ENCODE measurements at regions not wholly inside any gene's neighbourhood (a gene's known extent, or its start where the extent isn't known, plus 50 kb on each side); places are given as distances from the start of the nearest gene placed in this dataset.

DNA sequence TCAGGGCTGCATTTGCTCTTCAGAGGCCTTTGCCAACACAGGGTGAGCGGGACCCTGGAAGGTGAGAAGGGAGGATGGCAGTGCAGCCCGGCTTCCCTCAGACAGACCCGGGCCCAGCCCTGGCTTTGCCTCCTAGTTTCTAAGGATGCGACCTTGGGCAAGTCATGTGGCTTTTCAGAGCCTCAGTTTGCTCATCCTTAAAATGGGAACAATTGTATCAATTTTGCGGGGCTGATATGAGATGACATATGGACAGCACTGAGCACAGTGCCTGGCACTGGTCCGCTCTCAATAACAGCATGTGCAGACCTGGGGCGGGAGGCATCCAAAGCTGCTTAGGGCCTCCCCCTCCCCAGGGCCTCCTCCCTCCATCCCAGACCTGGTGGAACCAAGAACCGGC is 74.7 kb upstream of the THY1 start:
- H3K9me3 ChIP-seq, result no peaks in the 10 kb centered on the region
- H3K27me3 ChIP-seq, result no peaks in the 10 kb centered on the region
- TF ChIP-seq POLR2A (IDR thresholded peaks at IDR 0.05), result no peak
- TF ChIP-seq POLR2AphosphoS5 (IDR thresholded peaks at IDR 0.05; ENCODE audit: insufficient read depth in 1 of 2, low read depth in 1 of 2), result no peak
- TF ChIP-seq CTCF (IDR thresholded peaks at IDR 0.05), result no peak
- peaks cover 5% of the 10 kb centered on the region for H3K4me1 ChIP-seq
- no peak overlapping the region for H3K4me3 ChIP-seq
- intact Hi-C loops (cut with DNase I), result no loop called here
- no peak overlapping the region for H3K27ac ChIP-seq
- DNase-seq (ENCODE audit: extremely low spot score in 2 of 2), result no peak
- no peaks in the 10 kb centered on the region for H3K36me3 ChIP-seq

GRCh38 chr11:119496997-119497396 is 74.0 kb upstream of the THY1 start:
- no peak for DNase-seq (ENCODE audit: extremely low spot score in 2 of 2)
- Histone ChIP-seq H3K4me3 (no peak overlapping the region), H3K4me1 (peaks cover 5% of the 10 kb centered on the region), H3K27me3 (no peaks in the 10 kb centered on the region), H3K9me3 (no peaks in the 10 kb centered on the region), H3K36me3 (no peaks in the 10 kb centered on the region), H3K27ac (no peak overlapping the region)
- TF ChIP-seq CTCF (IDR thresholded peaks at IDR 0.05) (no peak), POLR2A (IDR thresholded peaks at IDR 0.05) (no peak), POLR2AphosphoS5 (IDR thresholded peaks at IDR 0.05; ENCODE audit: insufficient read depth in 1 of 2, low read depth in 1 of 2) (no peak)
- intact Hi-C loops (cut with DNase I), result no loop called here

DNA sequence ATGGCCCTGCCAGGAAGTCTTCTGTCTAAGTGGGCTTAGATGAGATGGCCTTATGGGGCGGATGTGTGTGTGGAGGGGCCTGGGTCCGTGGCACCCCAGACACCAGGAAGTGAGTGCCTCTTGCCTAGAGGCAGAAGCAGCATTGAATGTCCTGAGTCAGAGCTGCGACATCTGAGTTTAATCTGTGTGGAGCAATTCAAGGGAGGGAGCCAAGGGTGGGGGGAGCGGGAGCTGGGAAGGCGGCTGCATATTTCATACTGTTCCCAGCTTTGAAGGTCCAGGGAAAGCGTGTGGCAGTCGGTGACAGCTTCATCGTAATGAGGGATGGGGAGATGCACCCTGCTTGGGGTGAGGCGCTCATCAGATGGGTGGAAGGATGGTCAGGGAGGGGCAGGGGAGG is 73.5 kb upstream of the THY1 start:
- TF ChIP-seq POLR2A (IDR thresholded peaks at IDR 0.05) (no peak), POLR2AphosphoS5 (IDR thresholded peaks at IDR 0.05; ENCODE audit: insufficient read depth in 1 of 2, low read depth in 1 of 2) (no peak), CTCF (IDR thresholded peaks at IDR 0.05) (no peak)
- H3K9me3 ChIP-seq, result no peaks in the 10 kb centered on the region
- no peaks in the 10 kb centered on the region for H3K27me3 ChIP-seq
- peaks cover 5% of the 10 kb centered on the region for H3K4me1 ChIP-seq
- intact Hi-C loops (cut with DNase I), result no loop called here
- H3K36me3 ChIP-seq, result no peaks in the 10 kb centered on the region
- H3K27ac ChIP-seq, result no peak overlapping the region
- no peak for DNase-seq (ENCODE audit: extremely low spot score in 2 of 2)
- no peak overlapping the region for H3K4me3 ChIP-seq

- H3K27ac ChIP-seq, result no peak overlapping the region
- intact Hi-C loops (cut with DNase I), result no loop called here
- TF ChIP-seq POLR2A (IDR thresholded peaks at IDR 0.05), result no peak
- no peak for TF ChIP-seq CTCF (IDR thresholded peaks at IDR 0.05)
- TF ChIP-seq POLR2AphosphoS5 (IDR thresholded peaks at IDR 0.05; ENCODE audit: insufficient read depth in 1 of 2, low read depth in 1 of 2), result no peak
- H3K36me3 ChIP-seq, result no peaks in the 10 kb centered on the region
- H3K4me1 ChIP-seq, result peaks cover 5% of the 10 kb centered on the region
- no peak overlapping the region for H3K4me3 ChIP-seq
- no peak for DNase-seq (ENCODE audit: extremely low spot score in 2 of 2)
- H3K9me3 ChIP-seq, result no peaks in the 10 kb centered on the region
- H3K27me3 ChIP-seq, result no peaks in the 10 kb centered on the region
Observed at GRCh38 chr11:119493712-119494111, 70.7 kb upstream of the THY1 start.

DNA sequence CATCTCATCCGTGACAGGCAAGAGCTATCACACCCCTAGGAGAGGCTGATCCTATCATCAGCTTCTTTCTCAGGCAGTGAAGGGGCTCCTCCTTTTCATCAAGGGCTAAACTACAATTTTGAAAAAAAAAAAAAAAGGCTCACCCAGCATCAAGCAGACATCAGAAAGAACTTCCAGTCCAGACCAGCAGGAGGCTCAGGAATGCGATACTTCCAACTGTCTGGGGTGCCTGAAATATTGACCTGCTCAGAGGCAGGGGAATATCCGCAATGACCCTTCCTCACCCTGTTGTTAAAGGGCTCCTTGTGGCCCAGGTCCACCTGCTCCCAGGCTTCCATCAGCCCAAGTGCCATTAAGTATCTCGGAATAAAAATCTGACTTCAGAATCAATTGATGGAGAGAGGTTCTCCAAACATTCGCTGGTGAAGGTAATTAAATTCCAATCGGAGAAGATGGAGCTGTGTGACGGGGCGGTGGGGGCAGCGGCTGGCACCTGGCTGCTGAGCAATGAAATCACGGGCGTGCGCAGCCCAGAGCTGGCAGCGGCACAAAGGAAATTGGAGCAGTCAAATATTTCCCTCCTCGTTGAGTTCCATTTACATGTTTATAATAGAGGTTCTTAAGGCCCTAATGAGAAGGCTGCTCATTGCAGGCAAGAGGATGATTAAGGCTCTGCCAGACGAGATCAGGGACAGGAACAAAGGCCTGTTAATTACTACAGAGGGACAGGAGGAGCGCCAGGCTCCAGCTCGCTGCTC is 69.0 kb upstream of the THY1 start:
- H3K27me3 ChIP-seq, result no peaks in the 10 kb centered on the region

More for the DNA sequence above, 69.0 kb upstream of the THY1 start:
- intact Hi-C loops (cut with DNase I), result no loop called here
- Histone ChIP-seq H3K4me1 (peaks cover 5% of the 10 kb centered on the region), H3K4me3 (no peak overlapping the region), H3K27ac (no peak overlapping the region), H3K36me3 (no peaks in the 10 kb centered on the region), H3K9me3 (no peaks in the 10 kb centered on the region)
- no peak for DNase-seq (ENCODE audit: extremely low spot score in 2 of 2)
- TF ChIP-seq CTCF (IDR thresholded peaks at IDR 0.05) (no peak), POLR2AphosphoS5 (IDR thresholded peaks at IDR 0.05; ENCODE audit: insufficient read depth in 1 of 2, low read depth in 1 of 2) (no peak), POLR2A (IDR thresholded peaks at IDR 0.05) (no peak)
